RKO (cell line): ENCODE measurements at regions not wholly inside any gene's neighbourhood (a gene's known extent, or its start where the extent isn't known, plus 50 kb on each side); places are given as distances from the start of the nearest gene placed in this dataset.
"Not testable (repeated sequence)": the region's sequence is repeated elsewhere in the genome, so short reads cannot be mapped to it uniquely, and the experiment has no call there.

Experiments
- DNase-seq: peaks from one replicate; pipeline ENCODE4 v3.0.0-alpha.2; 2016; ENCODE audit warnings: low spot score

- DNase-seq = no peak
Observed at GRCh38 chr3:160097478-160097877, 108.8 kb downstream of the IL12A start.

- no peak for DNase-seq
Observed at GRCh38 chr3:160098261-160098908, 109.8 kb downstream of the IL12A start.

- DNase-seq = no peak
Observed at GRCh38 chr3:160098926-160099626, 110.4 kb downstream of the IL12A start.

- no peak for DNase-seq
Observed at GRCh38 chr3:160099834-160100233, 111.2 kb downstream of the IL12A start.

- DNase-seq = no peak
Observed at GRCh38 chr3:160100610-160101009, 112.0 kb downstream of the IL12A start.

- not testable (repeated sequence) for DNase-seq
Observed at GRCh38 chr3:160102001-160102400, 113.4 kb downstream of the IL12A start.

GRCh38 chr3:160103397-160103796 is 114.8 kb downstream of the IL12A start:
- no peak for DNase-seq

- DNase-seq = no peak
Observed at GRCh38 chr3:160105907-160106584, 117.4 kb downstream of the IL12A start.

GRCh38 chr3:160106905-160107861 is 118.0 kb upstream of the C3orf80 start:
- DNase-seq = no peak

- DNase-seq = no peak
Observed at GRCh38 chr3:160108362-160108761, 116.9 kb upstream of the C3orf80 start.

- no peak for DNase-seq
Observed at GRCh38 chr3:160112481-160112880, 112.7 kb upstream of the C3orf80 start.

- DNase-seq = no peak
Observed at GRCh38 chr3:160112996-160113395, 112.2 kb upstream of the C3orf80 start.

GRCh38 chr3:160114355-160114995 is 110.7 kb upstream of the C3orf80 start:
- DNase-seq = no peak

- DNase-seq = no peak
Observed at GRCh38 chr3:160115387-160115786, 109.8 kb upstream of the C3orf80 start.

GRCh38 chr3:160124224-160124623 is 101.0 kb upstream of the C3orf80 start:
- no peak for DNase-seq

GRCh38 chr3:160125258-160125657 is 100.0 kb upstream of the C3orf80 start:
- no peak for DNase-seq

- no peak for DNase-seq
Observed at GRCh38 chr3:160126051-160126450, 99.2 kb upstream of the C3orf80 start.

- no peak for DNase-seq
Observed at GRCh38 chr3:160126761-160127160, 98.5 kb upstream of the C3orf80 start.

GRCh38 chr3:160127308-160127707 is 97.9 kb upstream of the C3orf80 start:
- DNase-seq = no peak

GRCh38 chr3:160128056-160128455 is 97.2 kb upstream of the C3orf80 start:
- DNase-seq = no peak

GRCh38 chr3:160129459-160130061 is 95.7 kb upstream of the C3orf80 start:
- peak; percentile 84 for DNase-seq
